NCI-H2171 (cell line): ENCODE measurements at regions not wholly inside any gene's neighbourhood (a gene's known extent, or its start where the extent isn't known, plus 50 kb on each side); places are given as distances from the start of the nearest gene placed in this dataset.
"Not testable (repeated sequence)": the region's sequence is repeated elsewhere in the genome, so short reads cannot be mapped to it uniquely, and the experiment has no call there.

Experiments used
- DNase-seq: peaks from one replicate; lab custom pipeline; 2025; lab: John Stamatoyannopoulos, UW

- DNase-seq = not testable (repeated sequence)
Observed at GRCh38 chr2:111503844-111504570, 380.0 kb downstream of the ANAPC1 start.

- DNase-seq = not testable (repeated sequence)
Observed at GRCh38 chr2:111504571-111504942, 379.4 kb downstream of the ANAPC1 start.

GRCh38 chr2:111505267-111505666, 378.7 kb downstream of the ANAPC1 start:
- not testable (repeated sequence) for DNase-seq

- not testable (repeated sequence) for DNase-seq
Observed at GRCh38 chr2:111506936-111507335, 377.1 kb downstream of the ANAPC1 start.

- DNase-seq = not testable (repeated sequence)
Observed at GRCh38 chr2:111509225-111509869, 374.6 kb downstream of the ANAPC1 start.

- DNase-seq = not testable (repeated sequence)
Observed at GRCh38 chr2:111510384-111510783, 373.6 kb downstream of the ANAPC1 start.

- DNase-seq = not testable (repeated sequence)
Observed at GRCh38 chr2:111511062-111511461, 372.9 kb downstream of the ANAPC1 start.

GRCh38 chr2:111512378-111512777, 371.6 kb downstream of the ANAPC1 start:
- not testable (repeated sequence) for DNase-seq

- DNase-seq = not testable (repeated sequence)
Observed at GRCh38 chr2:111514138-111514537, 369.9 kb downstream of the ANAPC1 start.

- DNase-seq = not testable (repeated sequence)
Observed at GRCh38 chr2:111517050-111517720, 366.8 kb downstream of the ANAPC1 start.

GRCh38 chr2:111517721-111518053, 366.3 kb downstream of the ANAPC1 start:
- not testable (repeated sequence) for DNase-seq

- no peak for DNase-seq
Observed at GRCh38 chr2:111519071-111519470, 364.9 kb downstream of the ANAPC1 start.

- DNase-seq = no peak
Observed at GRCh38 chr2:111522231-111522768, 361.7 kb downstream of the ANAPC1 start.

- no peak for DNase-seq
Observed at GRCh38 chr2:111523009-111523408, 361.0 kb downstream of the ANAPC1 start.

- not testable (repeated sequence) for DNase-seq
Observed at GRCh38 chr2:111525026-111525425, 359.0 kb downstream of the ANAPC1 start.

- not testable (repeated sequence) for DNase-seq
Observed at GRCh38 chr2:111526041-111526639, 357.9 kb downstream of the ANAPC1 start.

- not testable (repeated sequence) for DNase-seq
Observed at GRCh38 chr2:111527707-111528400, 356.1 kb downstream of the ANAPC1 start.

GRCh38 chr2:111529022-111529421, 355.0 kb downstream of the ANAPC1 start:
- not testable (repeated sequence) for DNase-seq

- not testable (repeated sequence) for DNase-seq
Observed at GRCh38 chr2:111530239-111530965, 353.6 kb downstream of the ANAPC1 start.

- DNase-seq = not testable (repeated sequence)
Observed at GRCh38 chr2:111532682-111533556, 351.1 kb downstream of the ANAPC1 start.
